Endodermal cell (in vitro differentiated cells): ENCODE measurements at regions not wholly inside any gene's neighbourhood (a gene's known extent, or its start where the extent isn't known, plus 50 kb on each side); places are given as distances from the start of the nearest gene placed in this dataset.

Experiments
- DNase-seq: peaks from one replicate; pipeline ENCODE4 v3.0.0-alpha.2; 2017
- H3K27ac ChIP-seq: 2 replicates; pipeline ENCODE4 v1.5.1; 2013; ENCODE audit warnings: mild to moderate bottlenecking, low read depth, low read length, moderate library complexity
- H3K27me3 ChIP-seq: 2 replicates; pipeline ENCODE4 v1.6.1; 2013; ENCODE audit warnings: mild to moderate bottlenecking, low read length, moderate library complexity; ENCODE audit not compliant: insufficient read depth, control insufficient read depth, poor library complexity, severe bottlenecking
- H3K36me3 ChIP-seq: 2 replicates; pipeline ENCODE4 v1.7.0; 2013; ENCODE audit warnings: mild to moderate bottlenecking, low read length, moderate library complexity; ENCODE audit not compliant: control insufficient read depth, insufficient read depth
- H3K4me1 ChIP-seq: one replicate; pipeline ENCODE4 v1.7.0; 2013; ENCODE audit warnings: low read length; ENCODE audit not compliant: control insufficient read depth, insufficient read depth
- H3K4me3 ChIP-seq: 2 replicates; pipeline ENCODE4 v1.5.1; 2013; ENCODE audit warnings: mild to moderate bottlenecking, low read length, moderate library complexity
- H3K9ac ChIP-seq: 2 replicates; pipeline ENCODE4 v1.6.1; 2013; ENCODE audit warnings: mild to moderate bottlenecking, low read length, moderate library complexity; ENCODE audit not compliant: poor library complexity, severe bottlenecking; ENCODE audit errors: extremely low read depth
- H3K9me3 ChIP-seq: 2 replicates; pipeline ENCODE4 v1.6.1; 2013; ENCODE audit warnings: mild to moderate bottlenecking, low read length, moderate library complexity; ENCODE audit not compliant: control insufficient read depth
- H3K27ac Mint-ChIP-seq: 2 replicates; pipeline ENCODE4 v1.8.0; 2020; ENCODE audit warnings: mixed read lengths
- H3K27me3 Mint-ChIP-seq: 2 replicates; pipeline ENCODE4 v1.8.0; 2021; ENCODE audit warnings: mild to moderate bottlenecking, mixed read lengths; ENCODE audit not compliant: insufficient read depth
- H3K36me3 Mint-ChIP-seq: 2 replicates; pipeline ENCODE4 v1.8.0; 2020; ENCODE audit warnings: low read depth, mixed read lengths
- H3K4me1 Mint-ChIP-seq: 2 replicates; pipeline ENCODE4 v1.8.0; 2020; ENCODE audit warnings: mixed read lengths
- H3K4me3 Mint-ChIP-seq: 2 replicates; pipeline ENCODE4 v1.8.0; 2020; ENCODE audit warnings: mild to moderate bottlenecking, moderate library complexity, mixed read lengths
- H3K9me3 Mint-ChIP-seq: 2 replicates; pipeline ENCODE4 v1.8.0; 2020; ENCODE audit warnings: mild to moderate bottlenecking, mixed read lengths
- WGBS, 2 experiments: methylation state at CpG; one replicate each; pipeline versions ENCODE4 v1.1.5 to v1.1.7; 2013; ENCODE audit warnings: missing lambda C conversion rate in 2 of 2, mixed read lengths in 1 of 2; ENCODE audit not compliant: insufficient coverage in 1 of 2, insufficient read length in 1 of 2; 5-methylcytosine and 5-hydroxymethylcytosine counted together
- TF ChIP-seq, protein P1 (sequence below): fragments of 200-600 bp; sonication (generic); conservative IDR thresholded peaks from 2 replicates; pipeline ENCODE4 v1.5.0; 2021; ENCODE audit warnings: antibody characterized with exemption, mild to moderate bottlenecking

DNA sequence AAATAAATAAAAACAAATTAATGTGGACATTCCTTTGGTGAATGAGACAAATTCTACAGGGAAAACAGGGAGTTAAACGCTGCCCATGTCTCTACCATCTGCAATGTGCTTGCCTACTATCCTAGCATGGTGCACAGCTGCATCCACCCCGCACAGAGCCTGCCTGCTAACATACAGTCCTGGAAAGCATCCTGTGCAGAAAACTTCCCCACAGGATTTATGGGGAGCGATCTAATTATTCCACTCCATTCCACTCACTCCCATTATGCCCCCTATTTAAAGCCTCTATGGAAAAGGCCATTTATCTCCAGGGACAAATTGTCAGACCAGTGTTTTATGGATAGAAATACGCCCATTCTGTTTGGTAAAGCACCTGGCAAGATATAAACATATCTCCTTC lies 144.5 kb downstream of the MAF start:
- no peak overlapping the region for H3K9ac ChIP-seq
- Mint-ChIP-seq H3K27me3 (no peaks in the 10 kb centered on the region), H3K9me3 (no peaks in the 10 kb centered on the region), H3K36me3 (no peaks in the 10 kb centered on the region), H3K4me1 (no peaks in the 10 kb centered on the region), H3K4me3 (no peak overlapping the region), H3K27ac (no peak overlapping the region)
- DNase-seq, result no peak
- no peak overlapping the region for H3K4me3 ChIP-seq
- no peaks in the 10 kb centered on the region for H3K27me3 ChIP-seq
- WGBS, 2 experiments, result 90 to 95% methylated on average over 4 of the region's 4 CpGs
- no peaks in the 10 kb centered on the region for H3K4me1 ChIP-seq
- H3K36me3 ChIP-seq, result no peaks in the 10 kb centered on the region
- TF ChIP-seq, protein P1, sequence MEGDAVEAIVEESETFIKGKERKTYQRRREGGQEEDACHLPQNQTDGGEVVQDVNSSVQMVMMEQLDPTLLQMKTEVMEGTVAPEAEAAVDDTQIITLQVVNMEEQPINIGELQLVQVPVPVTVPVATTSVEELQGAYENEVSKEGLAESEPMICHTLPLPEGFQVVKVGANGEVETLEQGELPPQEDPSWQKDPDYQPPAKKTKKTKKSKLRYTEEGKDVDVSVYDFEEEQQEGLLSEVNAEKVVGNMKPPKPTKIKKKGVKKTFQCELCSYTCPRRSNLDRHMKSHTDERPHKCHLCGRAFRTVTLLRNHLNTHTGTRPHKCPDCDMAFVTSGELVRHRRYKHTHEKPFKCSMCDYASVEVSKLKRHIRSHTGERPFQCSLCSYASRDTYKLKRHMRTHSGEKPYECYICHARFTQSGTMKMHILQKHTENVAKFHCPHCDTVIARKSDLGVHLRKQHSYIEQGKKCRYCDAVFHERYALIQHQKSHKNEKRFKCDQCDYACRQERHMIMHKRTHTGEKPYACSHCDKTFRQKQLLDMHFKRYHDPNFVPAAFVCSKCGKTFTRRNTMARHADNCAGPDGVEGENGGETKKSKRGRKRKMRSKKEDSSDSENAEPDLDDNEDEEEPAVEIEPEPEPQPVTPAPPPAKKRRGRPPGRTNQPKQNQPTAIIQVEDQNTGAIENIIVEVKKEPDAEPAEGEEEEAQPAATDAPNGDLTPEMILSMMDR, result no peak
- H3K27ac ChIP-seq, result no peak overlapping the region
- H3K9me3 ChIP-seq, result no peaks in the 10 kb centered on the region

DNA sequence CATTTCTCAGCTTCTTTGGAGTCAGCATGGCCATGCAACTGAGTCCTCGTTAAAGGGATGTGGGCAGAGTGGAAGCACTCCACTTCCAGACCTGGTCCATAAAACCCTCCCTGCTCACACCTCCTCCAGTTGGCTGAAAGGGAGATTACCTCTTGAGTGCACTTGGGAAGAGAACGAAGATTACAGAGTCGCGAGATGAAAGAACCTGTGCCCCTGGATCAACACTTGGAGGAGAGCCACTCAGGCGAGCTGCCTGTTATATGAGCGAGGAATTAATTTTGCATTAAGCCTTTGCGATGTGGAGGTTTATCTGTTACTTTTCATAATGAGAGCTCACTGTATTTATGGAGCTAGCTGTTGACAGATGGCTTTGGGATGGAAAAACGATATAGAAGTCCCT lies 147.9 kb downstream of the MAF start:
- TF ChIP-seq, protein P1, result no peak
- H3K27me3 Mint-ChIP-seq, result no peaks in the 10 kb centered on the region

DNA sequence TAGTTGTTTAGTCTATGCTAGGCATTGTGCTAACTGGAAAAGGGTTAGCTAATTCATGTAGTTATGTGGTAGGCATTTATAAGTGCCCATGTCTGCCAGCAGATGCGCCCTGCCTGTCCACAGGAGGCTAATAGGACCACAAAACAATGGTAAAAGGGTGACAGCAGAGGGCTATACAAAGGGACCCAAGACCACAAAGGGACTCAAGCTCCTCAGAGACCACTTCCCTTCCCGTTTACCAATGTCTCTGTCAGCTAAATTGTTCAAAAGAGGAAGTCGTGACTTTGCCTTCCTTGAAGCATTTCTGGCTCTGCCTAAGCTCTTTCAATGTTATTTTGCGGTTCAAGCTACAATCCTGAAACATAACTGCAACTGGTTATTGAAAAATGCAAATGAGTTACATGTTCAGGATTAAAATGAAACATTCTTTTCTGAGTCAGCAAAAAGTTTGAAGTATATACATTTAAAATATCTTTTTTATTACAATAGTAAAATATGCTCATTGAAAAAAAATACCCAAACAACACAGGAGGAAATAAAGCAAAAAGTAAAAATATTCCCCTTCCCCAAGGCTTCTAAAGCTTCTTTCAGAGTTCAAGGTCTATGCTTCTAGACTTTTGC lies 149.2 kb downstream of the MAF start:
- no peaks in the 10 kb centered on the region for H3K36me3 ChIP-seq
- no peak overlapping the region for H3K27ac ChIP-seq
- Mint-ChIP-seq H3K4me3 (no peak overlapping the region), H3K36me3 (no peaks in the 10 kb centered on the region), H3K27ac (no peak overlapping the region), H3K4me1 (no peaks in the 10 kb centered on the region), H3K9me3 (no peaks in the 10 kb centered on the region), H3K27me3 (no peaks in the 10 kb centered on the region)
- no peak for DNase-seq
- TF ChIP-seq, protein P1, result no peak
- H3K9me3 ChIP-seq, result no peaks in the 10 kb centered on the region
- H3K4me1 ChIP-seq, result no peaks in the 10 kb centered on the region
- H3K4me3 ChIP-seq, result no peak overlapping the region
- no peak overlapping the region for H3K9ac ChIP-seq
- no peaks in the 10 kb centered on the region for H3K27me3 ChIP-seq
- 82% methylated on average over 4 of the region's 4 CpGs for WGBS, 2 experiments

More for the DNA sequence above, 147.9 kb downstream of the MAF start:
- Histone ChIP-seq H3K27me3 (no peaks in the 10 kb centered on the region), H3K4me3 (no peak overlapping the region), H3K4me1 (no peaks in the 10 kb centered on the region), H3K9me3 (no peaks in the 10 kb centered on the region), H3K36me3 (no peaks in the 10 kb centered on the region), H3K9ac (no peak overlapping the region), H3K27ac (no peak overlapping the region)
- DNase-seq, result no peak
- no peaks in the 10 kb centered on the region for H3K36me3 Mint-ChIP-seq
- no peaks in the 10 kb centered on the region for H3K4me1 Mint-ChIP-seq
- WGBS, 2 experiments, result 85 to 93% methylated on average over 7 to 8 of the region's 8 CpGs
- no peak overlapping the region for H3K4me3 Mint-ChIP-seq
- H3K27ac Mint-ChIP-seq, result no peak overlapping the region
- no peaks in the 10 kb centered on the region for H3K9me3 Mint-ChIP-seq
